Ishikawa (cell line): ENCODE measurements at regions not wholly inside any gene's neighbourhood (a gene's known extent, or its start where the extent isn't known, plus 50 kb on each side); places are given as distances from the start of the nearest gene placed in this dataset.

Experiments
- CEBPB ChIP-seq: IDR thresholded peaks from 2 replicates; pipeline ENCODE4 v1.6.1; 2012
- CREB1 ChIP-seq: IDR thresholded peaks from 2 replicates; pipeline ENCODE4 v1.6.1; 2012; ENCODE audit warnings: low read depth
- EGR1 ChIP-seq: IDR thresholded peaks from 2 replicates; pipeline ENCODE4 v1.6.1; 2012
- EP300 ChIP-seq: IDR thresholded peaks from 2 replicates; pipeline ENCODE4 v1.6.1; 2012; ENCODE audit warnings: borderline replicate concordance
- NFIC ChIP-seq: IDR thresholded peaks from 2 replicates; pipeline ENCODE4 v1.6.1; 2012
- RAD21 ChIP-seq: IDR thresholded peaks from 2 replicates; pipeline ENCODE4 v1.6.1; 2012; ENCODE audit warnings: low read depth
- TAF1 ChIP-seq: IDR thresholded peaks from 2 replicates; pipeline ENCODE4 v1.6.1; 2012; ENCODE audit warnings: low read depth, mild to moderate bottlenecking
- TEAD4 ChIP-seq: IDR thresholded peaks from 2 replicates; pipeline ENCODE4 v1.6.1; 2012
- YY1 ChIP-seq: IDR thresholded peaks from 2 replicates; pipeline ENCODE4 v1.6.1; 2012; ENCODE audit warnings: low read depth
- TF ChIP-seq, protein P1 (sequence below): IDR thresholded peaks from 2 replicates; pipeline ENCODE4 v1.6.1; 2012
- TF ChIP-seq, protein P2 (sequence below): IDR thresholded peaks from 2 replicates; pipeline ENCODE4 v1.6.1; 2012; ENCODE audit warnings: low read depth, mild to moderate bottlenecking
- TF ChIP-seq, protein P3 (sequence below): IDR thresholded peaks from 2 replicates; pipeline ENCODE4 v1.6.1; 2012

DNA sequence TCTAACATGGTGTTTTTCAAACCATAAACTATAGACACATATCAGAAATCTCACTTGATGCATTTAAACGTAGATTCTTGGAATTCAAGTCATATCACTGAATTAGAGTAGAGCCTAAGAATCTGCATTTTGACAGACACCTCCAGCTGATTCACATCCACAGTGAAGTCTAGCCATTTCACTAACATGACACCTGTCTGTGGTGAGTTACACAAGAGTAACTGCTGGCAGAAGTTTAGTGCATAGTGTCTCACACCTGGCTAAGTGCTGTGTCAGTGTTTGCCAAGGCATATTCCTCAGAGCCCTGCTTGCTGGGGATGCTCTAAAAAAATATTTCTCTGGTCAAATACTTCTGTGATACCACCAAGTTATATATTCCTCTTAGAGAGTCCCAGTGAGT lies 237.5 kb upstream of the DIAPH2 start:
- TF ChIP-seq CEBPB (no peak), RAD21 (no peak), EP300 (no peak), NFIC (no peak), TAF1 (no peak), YY1 (no peak), CREB1 (no peak), TEAD4 (no peak), EGR1 (no peak)
- TF ChIP-seq, protein P1, sequence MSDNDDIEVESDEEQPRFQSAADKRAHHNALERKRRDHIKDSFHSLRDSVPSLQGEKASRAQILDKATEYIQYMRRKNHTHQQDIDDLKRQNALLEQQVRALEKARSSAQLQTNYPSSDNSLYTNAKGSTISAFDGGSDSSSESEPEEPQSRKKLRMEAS: no peak
- TF ChIP-seq, protein P2, sequence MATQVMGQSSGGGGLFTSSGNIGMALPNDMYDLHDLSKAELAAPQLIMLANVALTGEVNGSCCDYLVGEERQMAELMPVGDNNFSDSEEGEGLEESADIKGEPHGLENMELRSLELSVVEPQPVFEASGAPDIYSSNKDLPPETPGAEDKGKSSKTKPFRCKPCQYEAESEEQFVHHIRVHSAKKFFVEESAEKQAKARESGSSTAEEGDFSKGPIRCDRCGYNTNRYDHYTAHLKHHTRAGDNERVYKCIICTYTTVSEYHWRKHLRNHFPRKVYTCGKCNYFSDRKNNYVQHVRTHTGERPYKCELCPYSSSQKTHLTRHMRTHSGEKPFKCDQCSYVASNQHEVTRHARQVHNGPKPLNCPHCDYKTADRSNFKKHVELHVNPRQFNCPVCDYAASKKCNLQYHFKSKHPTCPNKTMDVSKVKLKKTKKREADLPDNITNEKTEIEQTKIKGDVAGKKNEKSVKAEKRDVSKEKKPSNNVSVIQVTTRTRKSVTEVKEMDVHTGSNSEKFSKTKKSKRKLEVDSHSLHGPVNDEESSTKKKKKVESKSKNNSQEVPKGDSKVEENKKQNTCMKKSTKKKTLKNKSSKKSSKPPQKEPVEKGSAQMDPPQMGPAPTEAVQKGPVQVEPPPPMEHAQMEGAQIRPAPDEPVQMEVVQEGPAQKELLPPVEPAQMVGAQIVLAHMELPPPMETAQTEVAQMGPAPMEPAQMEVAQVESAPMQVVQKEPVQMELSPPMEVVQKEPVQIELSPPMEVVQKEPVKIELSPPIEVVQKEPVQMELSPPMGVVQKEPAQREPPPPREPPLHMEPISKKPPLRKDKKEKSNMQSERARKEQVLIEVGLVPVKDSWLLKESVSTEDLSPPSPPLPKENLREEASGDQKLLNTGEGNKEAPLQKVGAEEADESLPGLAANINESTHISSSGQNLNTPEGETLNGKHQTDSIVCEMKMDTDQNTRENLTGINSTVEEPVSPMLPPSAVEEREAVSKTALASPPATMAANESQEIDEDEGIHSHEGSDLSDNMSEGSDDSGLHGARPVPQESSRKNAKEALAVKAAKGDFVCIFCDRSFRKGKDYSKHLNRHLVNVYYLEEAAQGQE: no peak
- TF ChIP-seq, protein P3, sequence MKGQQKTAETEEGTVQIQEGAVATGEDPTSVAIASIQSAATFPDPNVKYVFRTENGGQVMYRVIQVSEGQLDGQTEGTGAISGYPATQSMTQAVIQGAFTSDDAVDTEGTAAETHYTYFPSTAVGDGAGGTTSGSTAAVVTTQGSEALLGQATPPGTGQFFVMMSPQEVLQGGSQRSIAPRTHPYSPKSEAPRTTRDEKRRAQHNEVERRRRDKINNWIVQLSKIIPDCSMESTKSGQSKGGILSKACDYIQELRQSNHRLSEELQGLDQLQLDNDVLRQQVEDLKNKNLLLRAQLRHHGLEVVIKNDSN: no peak
